IMR-90 (cell line): ENCODE measurements at regions not wholly inside any gene's neighbourhood (a gene's known extent, or its start where the extent isn't known, plus 50 kb on each side); places are given as distances from the start of the nearest gene placed in this dataset.

Source experiments
- ATAC-seq: fragments of 200-7000 bp; cut with Tn5 transposase; 2 replicates; pipeline ENCODE4 v1.9.1; 2020; ENCODE audit warnings: low read depth, mild to moderate bottlenecking, moderate library complexity
- BruUV-seq: library from RNA; stranded (reverse); fragments of 400-500 nt; replicated peaks from 2 replicates; lab custom pipeline; 2021; lab: Mats Ljungman, UMichigan
- CTCF ChIA-PET: fragments of 300-600 bp; formaldehyde crosslinking; extraction: SDS; loops from one replicate; lab custom pipeline; 2021; ENCODE audit warnings: antibody characterized with exemption; lab: Yijun Ruan, JAX
- POLR2A ChIA-PET: fragments of 300-600 bp; sonication (Branson Sonifier 250); formaldehyde crosslinking; loops from one replicate; lab custom pipeline; 2022; ENCODE audit warnings: antibody characterized with exemption; ENCODE audit not compliant: unreplicated experiment; lab: Charles Lee
- DNase-seq: peaks from one replicate; pipeline ENCODE4 v3.0.0; 2013
- H2AFZ ChIP-seq: replicated peaks from 2 replicates; pipeline ENCODE3; 2013; ENCODE audit warnings: low read length, mild to moderate bottlenecking; ENCODE audit not compliant: poor library complexity
- H2AK5ac ChIP-seq: 2 replicates; pipeline ENCODE4 v1.6.1; 2013; ENCODE audit warnings: low read depth, low read length, inconsistent platforms
- H2AK9ac ChIP-seq: replicated peaks from 2 replicates; pipeline ENCODE3; 2013; ENCODE audit warnings: mild to moderate bottlenecking, low read depth, low read length, moderate library complexity; ENCODE audit not compliant: poor library complexity
- H2BK120ac ChIP-seq: 2 replicates; pipeline ENCODE4 v1.6.1; 2013; ENCODE audit warnings: low read depth, low read length, inconsistent platforms
- H2BK15ac ChIP-seq: 3 replicates; pipeline ENCODE4 v1.6.1; 2013; ENCODE audit warnings: low read depth, low read length, inconsistent platforms
- H2BK20ac ChIP-seq: 2 replicates; pipeline ENCODE4 v1.6.1; 2013; ENCODE audit warnings: low read depth, mild to moderate bottlenecking, inconsistent platforms, low read length, moderate library complexity
- H2BK5ac ChIP-seq: 2 replicates; pipeline ENCODE4 v1.6.1; 2013; ENCODE audit warnings: mild to moderate bottlenecking, low read depth, low read length, inconsistent platforms; ENCODE audit not compliant: poor library complexity, severe bottlenecking
- H3K14ac ChIP-seq: replicated peaks from 2 replicates; pipeline ENCODE4 v1.6.1; 2013; ENCODE audit warnings: low read depth, low read length, inconsistent platforms
- H3K18ac ChIP-seq: 2 replicates; pipeline ENCODE4 v1.6.1; 2013; ENCODE audit warnings: low read depth, low read length, control low read depth
- H3K23ac ChIP-seq: 2 replicates; pipeline ENCODE4 v1.6.1; 2013; ENCODE audit warnings: low read depth, low read length, inconsistent platforms
- H3K27ac ChIP-seq: 2 replicates; pipeline ENCODE4 v1.5.1; 2013; ENCODE audit warnings: mild to moderate bottlenecking, control low read depth, low read length; ENCODE audit not compliant: insufficient read depth
- H3K27me3 ChIP-seq: 2 replicates; pipeline ENCODE4 v1.6.1; 2013; ENCODE audit warnings: low read length; ENCODE audit not compliant: control insufficient read depth, insufficient read depth
- H3K36me3 ChIP-seq: 2 replicates; pipeline ENCODE4 v1.6.1; 2013; ENCODE audit warnings: low read length, mixed read lengths; ENCODE audit not compliant: control insufficient read depth, insufficient read depth
- H3K4ac ChIP-seq: 2 replicates; pipeline ENCODE4 v1.6.1; 2013; ENCODE audit warnings: low read depth, low read length, inconsistent platforms
- H3K4me1 ChIP-seq: 2 replicates; pipeline ENCODE4 v1.6.1; 2013; ENCODE audit warnings: low read length, mixed read lengths; ENCODE audit not compliant: control insufficient read depth, insufficient read depth
- H3K4me2 ChIP-seq: 2 replicates; pipeline ENCODE4 v1.6.1; 2013; ENCODE audit warnings: low read depth, mild to moderate bottlenecking, control low read depth, low read length, moderate library complexity
- H3K4me3 ChIP-seq: 2 replicates; pipeline ENCODE4 v1.5.1; 2013; ENCODE audit warnings: low read depth, mild to moderate bottlenecking, control low read depth, low read length, moderate library complexity; ENCODE audit not compliant: insufficient read depth
- H3K56ac ChIP-seq: 2 replicates; pipeline ENCODE4 v1.6.1; 2013; ENCODE audit warnings: low read length, inconsistent platforms; ENCODE audit not compliant: insufficient read depth; ENCODE audit errors: extremely low read depth
- H3K79me1 ChIP-seq, 2 experiments: 2 replicates each; pipeline ENCODE4 v1.6.1; 2013; ENCODE audit warnings: low read length in 2 of 2, inconsistent platforms in 1 of 2, low read depth in 1 of 2
- H3K9ac ChIP-seq: 2 replicates; pipeline ENCODE4 v1.6.1; 2013; ENCODE audit warnings: low read depth, low read length, control low read depth
- H3K9me1 ChIP-seq: 2 replicates; pipeline ENCODE4 v1.6.1; 2013; ENCODE audit warnings: low read length, inconsistent platforms; ENCODE audit not compliant: insufficient read depth
- H3K9me3 ChIP-seq: 2 replicates; pipeline ENCODE4 v1.6.1; 2013; ENCODE audit warnings: low read length; ENCODE audit not compliant: control insufficient read depth, insufficient read depth
- H4K20me1 ChIP-seq: 2 replicates; pipeline ENCODE4 v1.6.1; 2013; ENCODE audit warnings: low read length, inconsistent platforms; ENCODE audit not compliant: insufficient read depth
- H4K5ac ChIP-seq: 2 replicates; pipeline ENCODE4 v1.6.1; 2013; ENCODE audit warnings: mild to moderate bottlenecking, low read depth, low read length, control low read depth
- H4K8ac ChIP-seq, 2 experiments: 2 replicates each; pipeline ENCODE4 v1.6.1; 2013; ENCODE audit warnings: low read depth in 2 of 2, low read length in 2 of 2, control low read depth in 1 of 2, inconsistent platforms in 1 of 2
- H4K91ac ChIP-seq: 2 replicates; pipeline ENCODE4 v1.6.1; 2013; ENCODE audit warnings: low read depth, low read length, inconsistent platforms; ENCODE audit not compliant: insufficient read depth
- BHLHE40 ChIP-seq: fragments of 150-350 bp; IDR thresholded peaks from 2 replicates; pipeline ENCODE4 v1.6.1; 2016; ENCODE audit warnings: mild to moderate bottlenecking, low read depth, low read length
- CEBPB ChIP-seq: IDR thresholded peaks from 2 replicates; pipeline ENCODE4 v1.6.1; 2012; ENCODE audit warnings: low read depth, low read length, improper control_type of control experiment
- CHD1 ChIP-seq: IDR thresholded peaks from 2 replicates; pipeline ENCODE4 v1.6.1; 2012; ENCODE audit warnings: low read depth, low read length, improper control_type of control experiment
- FOS ChIP-seq: fragments of 150-350 bp; IDR thresholded peaks from 2 replicates; pipeline ENCODE4 v1.6.1; 2016; ENCODE audit warnings: low read depth, low read length
- MAFK ChIP-seq: IDR thresholded peaks from 2 replicates; pipeline ENCODE4 v1.6.1; 2012; ENCODE audit warnings: low read depth, low read length, improper control_type of control experiment
- MXI1 ChIP-seq: IDR thresholded peaks from 2 replicates; pipeline ENCODE4 v1.6.1; 2012; ENCODE audit warnings: low read depth, mild to moderate bottlenecking, low read length, moderate library complexity, borderline replicate concordance
- POLR2A ChIP-seq: IDR thresholded peaks from 2 replicates; pipeline ENCODE4 v1.6.1; 2012; ENCODE audit warnings: mild to moderate bottlenecking, low read depth, low read length
- RAD21 ChIP-seq: IDR thresholded peaks from 2 replicates; pipeline ENCODE4 v1.6.1; 2012; ENCODE audit warnings: low read length, improper control_type of control experiment
- USF2 ChIP-seq: fragments of 150-350 bp; IDR thresholded peaks from 2 replicates; pipeline ENCODE4 v1.6.1; 2017; ENCODE audit warnings: mild to moderate bottlenecking, antibody characterized with exemption, low read length, low read depth
- WGBS, 2 experiments: methylation state at CpG; one replicate each; pipeline versions ENCODE4 v1.1.5 to v1.1.7; 2013; ENCODE audit warnings: missing lambda C conversion rate in 2 of 2; ENCODE audit not compliant: insufficient read length in 1 of 2; ENCODE audit errors: extremely low coverage in 2 of 2; 5-methylcytosine and 5-hydroxymethylcytosine counted together
- dilution Hi-C: fragments of 300-500 bp; cut with HindIII; formaldehyde crosslinking; loops from one replicate; pipeline ENCODE4 v1.14.3; 2018; ENCODE audit warnings: low sequenced_read_pairs; ENCODE audit not compliant: unreplicated experiment
- in situ Hi-C: fragments of 300-500 bp; cut with MboI; formaldehyde crosslinking; loops from 3 replicates; pipeline ENCODE4 v1.14.3; 2019; ENCODE audit warnings: low sequenced_read_pairs, inconsistent platforms, mixed read lengths
- intact Hi-C: fragments of 100-400 bp; cut with micrococcal nuclease; formaldehyde crosslinking; loops from 2 replicates; pipeline ENCODE4 v1.10.0; 2022

- in situ Hi-C loops, result no loop called here
- dilution Hi-C loops, result no loop called here
- CTCF ChIA-PET, result no interaction called here
Observed at GRCh38 chr9:14967450-14968321, 57.5 kb upstream of the FREM1 start.

More at GRCh38 chr9:14967450-14968321, 57.5 kb upstream of the FREM1 start:
- H2AFZ ChIP-seq, result no peak overlapping the region
- no peaks in the 10 kb centered on the region for H3K27me3 ChIP-seq
- no CpG with 5 or more reads among the region's 8 CpGs for WGBS, 2 experiments
- no peak overlapping the region for H2BK20ac ChIP-seq
- H3K4me1 ChIP-seq, result no peaks in the 10 kb centered on the region
- TF ChIP-seq RAD21, result no peak
- no peak for TF ChIP-seq BHLHE40
- no peak for TF ChIP-seq MAFK
- TF ChIP-seq USF2, result no peak
- no peak for TF ChIP-seq FOS
- no peak for TF ChIP-seq MXI1
- no peak for TF ChIP-seq CHD1
- TF ChIP-seq POLR2A, result no peak
- no peak for TF ChIP-seq CEBPB
- no peak overlapping the region for H3K14ac ChIP-seq
- H3K79me1 ChIP-seq, result no peaks in the 10 kb centered on the region
- H3K4ac ChIP-seq, result no peak overlapping the region
- no peak overlapping the region for H2BK120ac ChIP-seq
- H3K9me3 ChIP-seq, result no peaks in the 10 kb centered on the region
- ATAC-seq, result no peak
- no peak overlapping the region for H2BK15ac ChIP-seq
- no peak overlapping the region for H3K4me2 ChIP-seq
- no peak overlapping the region for H3K56ac ChIP-seq
- no peak overlapping the region for H3K9ac ChIP-seq
- no TSS peak for BruUV-seq
- no peak overlapping the region for H4K8ac ChIP-seq
- H4K20me1 ChIP-seq, result no peaks in the 10 kb centered on the region
- no peak for DNase-seq
- no peak overlapping the region for H4K91ac ChIP-seq
- no peak overlapping the region for H2BK5ac ChIP-seq
- no peak overlapping the region for H3K18ac ChIP-seq
- no peak overlapping the region for H3K27ac ChIP-seq
- H3K9me1 ChIP-seq, result no peaks in the 10 kb centered on the region
- no peak overlapping the region for H3K4me3 ChIP-seq
- no peak overlapping the region for H3K23ac ChIP-seq
- H2AK5ac ChIP-seq, result no peak overlapping the region
- no peaks in the 10 kb centered on the region for H3K36me3 ChIP-seq
- POLR2A ChIA-PET, result no interaction called here
- no peak overlapping the region for H2AK9ac ChIP-seq
- intact Hi-C loops, result no loop called here
- no peak overlapping the region for H4K5ac ChIP-seq
